HTR-8/SVneo (cell line): ENCODE measurements at regions not wholly inside any gene's neighbourhood (a gene's known extent, or its start where the extent isn't known, plus 50 kb on each side); places are given as distances from the start of the nearest gene placed in this dataset.

Source experiments
- DNase-seq: peaks from one replicate; pipeline ENCODE4 v3.0.0; 2011; ENCODE audit warnings: low spot score, mixed read lengths; ENCODE audit not compliant: insufficient read length
- FAIRE-seq: peaks from 2 replicates; lab custom pipeline; 2011; peaks lifted over from hg19 to GRCh38; lab: Jason Lieb, UNC

DNA sequence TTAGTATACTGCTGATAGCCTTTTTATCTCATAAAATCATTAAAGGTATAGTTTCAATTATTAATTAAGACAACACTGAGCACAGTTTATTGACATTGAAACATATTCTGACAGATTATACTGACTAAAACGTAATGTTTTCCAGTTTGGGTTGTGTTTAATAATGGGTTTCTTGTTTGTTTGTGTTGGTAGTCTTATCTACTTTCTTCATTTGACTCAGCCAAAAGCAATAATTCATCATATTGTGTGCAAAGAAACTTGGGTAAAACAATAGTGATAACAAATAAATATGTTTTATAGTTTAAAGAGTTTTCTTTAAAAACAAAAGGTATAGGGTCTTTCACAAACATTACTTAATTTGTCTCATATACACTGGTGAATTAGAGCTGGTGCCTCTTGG is 629.2 kb upstream of the AGTR1 start:
- DNase-seq (no peak), FAIRE-seq (no peak)

DNA sequence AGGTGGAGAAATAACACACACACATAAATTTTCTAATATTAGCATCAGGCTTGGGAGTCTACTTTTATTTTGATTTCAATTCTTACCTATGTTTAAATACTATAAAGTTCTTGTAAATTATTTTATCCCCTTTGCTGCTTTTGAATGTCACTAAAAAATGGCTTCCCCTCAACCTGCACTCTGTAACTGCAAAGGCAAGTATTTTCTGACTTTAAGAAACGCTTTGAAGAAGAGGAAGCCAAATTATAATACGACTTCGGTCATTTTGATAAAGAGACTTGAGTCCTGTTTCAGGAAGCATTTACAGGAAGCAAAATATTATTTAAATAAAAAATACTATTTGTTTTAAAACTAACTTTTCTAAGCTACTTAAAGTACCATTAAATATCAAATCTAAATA is 627.7 kb upstream of the AGTR1 start:
- DNase-seq: no peak
- FAIRE-seq: no peak

DNA sequence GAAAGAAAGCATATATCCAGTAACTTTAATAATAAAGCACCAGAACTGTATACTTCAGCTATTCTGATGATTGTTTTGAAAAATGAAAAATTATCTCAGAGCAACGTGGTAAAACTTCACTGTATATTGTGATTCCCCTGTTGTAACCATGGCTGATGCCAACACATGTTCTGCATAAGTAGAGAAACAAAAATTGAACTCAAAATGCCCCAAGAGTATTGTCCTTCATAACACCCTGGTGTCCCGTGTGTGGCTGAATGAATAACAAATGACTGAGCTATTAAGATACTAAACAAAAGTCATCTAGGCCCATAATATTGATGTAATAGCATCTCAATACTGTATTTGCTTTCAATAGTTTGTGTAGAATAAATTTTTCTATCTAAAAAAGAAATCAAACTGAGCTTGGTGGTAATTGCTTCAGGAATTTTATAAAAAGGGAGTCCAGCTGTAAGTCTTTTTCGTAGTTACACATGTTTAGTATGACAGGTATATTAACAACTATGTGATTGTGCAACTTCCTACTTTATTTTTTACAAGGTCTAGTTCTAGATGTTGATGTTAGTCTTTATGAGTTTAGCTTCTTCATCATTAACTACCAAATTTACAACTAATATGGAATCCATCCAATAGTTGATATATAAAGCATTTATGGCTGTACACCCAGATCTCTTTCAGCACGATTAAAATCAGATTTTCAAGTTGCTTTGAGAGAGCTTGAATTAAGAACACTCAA is 623.8 kb upstream of the AGTR1 start:
- no peak for DNase-seq
- FAIRE-seq: no peak

DNA sequence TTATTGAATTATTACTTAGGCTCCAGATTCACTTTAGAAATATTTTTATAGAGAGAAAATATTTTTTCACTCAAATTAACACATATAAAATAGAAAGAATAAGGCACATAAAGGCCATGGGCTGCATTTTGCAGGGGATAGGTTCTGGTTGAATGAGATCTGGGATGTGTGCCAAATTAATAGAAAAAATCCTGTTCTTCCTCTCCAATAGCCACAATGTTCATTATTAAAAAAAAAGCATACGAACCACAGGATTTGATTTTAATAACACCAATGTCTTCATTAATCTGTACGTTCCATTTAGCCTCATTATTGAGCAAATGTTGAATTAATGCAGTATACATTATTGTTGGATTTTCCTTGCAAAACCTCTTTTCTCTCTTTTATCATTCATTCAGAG is 622.8 kb upstream of the AGTR1 start:
- no peak for DNase-seq
- FAIRE-seq: no peak

DNA sequence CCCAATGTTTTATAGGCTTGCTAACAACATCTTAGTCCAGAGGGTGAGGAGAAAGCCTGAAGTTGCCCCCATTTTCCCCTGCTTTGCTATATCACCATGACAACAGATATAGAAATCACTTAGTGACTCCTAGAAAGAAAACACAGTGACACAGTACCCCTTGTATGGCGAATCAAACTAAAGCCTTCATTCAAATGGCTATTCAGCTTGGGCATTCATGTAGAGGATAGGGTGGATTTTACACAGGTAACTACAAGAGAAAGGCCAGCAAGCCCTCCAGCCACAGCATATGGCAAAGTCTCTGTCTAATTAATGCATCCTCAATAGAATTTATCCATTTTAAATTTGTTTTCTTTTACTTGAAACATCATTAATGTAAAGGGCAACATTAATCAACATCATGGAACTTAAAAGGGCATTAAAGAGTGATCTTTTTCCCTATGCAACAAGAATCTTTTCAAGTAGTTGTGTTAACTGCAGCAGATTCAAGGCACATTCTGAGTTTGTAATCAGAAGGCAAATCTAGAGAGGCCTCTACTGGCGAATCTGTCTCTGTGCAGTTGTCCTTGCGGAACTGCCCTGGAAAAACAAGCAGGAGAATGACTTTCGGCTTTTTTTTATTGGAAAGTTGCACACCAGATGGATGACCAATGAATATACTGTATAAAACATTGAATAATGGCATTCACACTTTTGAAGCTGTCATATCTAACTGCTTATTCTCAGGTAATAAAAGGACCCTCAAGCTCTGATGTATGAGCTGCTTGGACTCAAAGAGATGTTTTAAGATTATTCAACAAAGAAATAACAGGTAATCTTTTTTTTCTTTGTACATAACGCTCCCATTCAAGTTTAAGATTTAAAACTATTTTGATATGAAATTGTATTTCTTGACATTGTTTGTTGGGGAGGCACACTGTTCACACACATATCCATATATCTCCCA is 621.7 kb upstream of the AGTR1 start:
- DNase-seq: peak; percentile 15
- FAIRE-seq: no peak

DNA sequence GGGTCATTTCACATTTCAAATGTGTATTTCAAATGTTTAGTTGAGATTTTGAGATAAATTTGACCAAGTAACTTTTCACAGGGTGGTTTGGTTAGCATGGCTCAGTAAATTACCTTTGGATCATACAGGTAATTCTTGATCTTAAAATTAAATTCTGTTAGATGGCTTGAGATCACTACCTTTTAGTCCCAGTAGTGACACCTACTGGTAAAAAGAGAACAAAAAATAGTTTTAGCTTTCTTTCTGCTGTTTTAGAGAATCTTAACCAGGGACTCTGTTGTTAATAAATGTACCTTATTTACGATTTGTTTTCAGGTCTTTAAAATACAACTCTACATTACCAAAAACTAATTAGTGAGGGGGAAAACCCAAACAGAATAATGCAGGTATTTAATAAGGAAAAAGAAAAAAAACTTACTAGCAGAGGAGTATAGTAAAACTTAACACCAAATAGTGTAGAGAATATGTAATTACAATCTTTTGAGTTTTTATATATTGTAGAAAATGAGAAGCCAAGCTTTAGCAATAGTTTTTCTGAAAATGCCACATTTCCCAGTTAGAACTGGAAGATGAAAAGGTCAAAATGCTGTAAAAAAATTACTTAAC is 620.3 kb upstream of the AGTR1 start:
- FAIRE-seq (no peak), DNase-seq (peak; percentile 5)

DNA sequence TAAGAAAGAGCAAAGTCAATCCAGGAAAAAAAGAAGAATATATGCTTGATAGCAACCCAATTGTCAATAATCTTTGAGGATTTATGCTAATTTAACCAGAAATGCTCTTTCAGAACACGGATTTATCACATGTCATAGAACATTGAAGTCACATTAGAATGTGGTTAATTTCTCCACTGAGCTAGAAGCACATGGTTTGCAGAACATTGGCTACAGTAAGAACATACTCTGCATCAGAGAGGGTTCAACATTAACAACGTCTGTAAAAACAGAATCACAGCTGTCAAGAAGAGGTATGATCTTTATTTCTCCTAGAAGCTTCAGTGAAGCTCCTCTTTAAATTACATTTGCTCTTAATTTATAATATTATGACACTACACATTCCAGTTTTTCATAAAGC is 619.7 kb upstream of the AGTR1 start:
- DNase-seq (no peak), FAIRE-seq (no peak)

DNA sequence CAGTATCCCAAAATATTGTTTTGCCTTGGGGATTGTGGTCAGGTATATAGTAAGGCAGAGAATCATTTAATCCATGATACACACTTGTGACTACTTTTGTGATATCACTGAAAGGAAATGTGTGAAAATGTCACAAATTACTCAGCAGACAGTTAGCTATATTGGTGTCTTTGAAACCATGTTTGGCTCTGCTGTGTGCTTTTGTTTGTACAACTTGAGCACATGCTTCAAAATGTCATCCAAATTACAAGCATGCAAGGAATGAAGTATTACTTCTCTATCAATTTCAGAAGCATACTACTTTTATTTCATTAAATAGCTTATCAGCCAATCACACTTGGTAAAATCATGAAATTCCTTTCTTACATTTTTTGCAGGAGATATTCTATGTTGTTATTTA is 619.0 kb upstream of the AGTR1 start:
- DNase-seq: no peak

DNA sequence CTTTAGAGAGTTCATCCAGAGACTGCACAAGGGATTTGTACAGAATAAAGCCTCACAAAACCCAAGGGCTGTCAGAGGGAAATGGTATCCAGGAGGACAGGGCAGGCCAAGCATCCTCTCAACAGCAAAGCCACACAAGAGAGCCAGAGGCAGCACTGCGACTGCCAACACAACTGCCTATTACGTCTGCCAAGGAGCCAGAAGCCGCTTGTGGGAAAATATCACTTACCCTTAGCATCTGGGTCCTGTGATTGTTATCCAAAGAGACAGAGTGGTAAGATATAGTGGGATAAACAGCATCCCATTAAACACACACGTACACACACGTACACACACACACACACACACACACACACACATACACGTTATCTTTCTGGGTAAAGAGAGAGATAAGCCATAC is 618.3 kb upstream of the AGTR1 start:
- no peak for DNase-seq
- no peak for FAIRE-seq

More for the DNA sequence above, 619.0 kb upstream of the AGTR1 start:
- no peak for FAIRE-seq

DNA sequence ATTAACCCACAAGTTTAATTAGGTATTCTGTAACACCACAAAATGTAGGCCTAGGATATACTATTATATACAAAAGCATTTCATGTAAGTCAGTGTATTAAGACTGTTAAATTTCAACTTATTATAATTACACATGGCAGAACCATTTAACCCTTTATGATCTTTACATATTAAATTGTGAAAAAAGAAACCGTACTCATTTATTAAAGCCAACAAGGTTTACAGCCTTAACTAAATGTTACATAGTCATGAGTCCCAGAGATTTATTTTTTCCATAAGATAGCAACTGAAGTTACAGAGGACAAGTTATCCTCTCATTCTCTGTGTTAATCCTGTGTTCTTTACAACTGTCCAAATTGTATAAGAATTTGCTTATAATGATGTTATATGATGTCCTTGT is 615.8 kb upstream of the AGTR1 start:
- DNase-seq: no peak
- FAIRE-seq: no peak

DNA sequence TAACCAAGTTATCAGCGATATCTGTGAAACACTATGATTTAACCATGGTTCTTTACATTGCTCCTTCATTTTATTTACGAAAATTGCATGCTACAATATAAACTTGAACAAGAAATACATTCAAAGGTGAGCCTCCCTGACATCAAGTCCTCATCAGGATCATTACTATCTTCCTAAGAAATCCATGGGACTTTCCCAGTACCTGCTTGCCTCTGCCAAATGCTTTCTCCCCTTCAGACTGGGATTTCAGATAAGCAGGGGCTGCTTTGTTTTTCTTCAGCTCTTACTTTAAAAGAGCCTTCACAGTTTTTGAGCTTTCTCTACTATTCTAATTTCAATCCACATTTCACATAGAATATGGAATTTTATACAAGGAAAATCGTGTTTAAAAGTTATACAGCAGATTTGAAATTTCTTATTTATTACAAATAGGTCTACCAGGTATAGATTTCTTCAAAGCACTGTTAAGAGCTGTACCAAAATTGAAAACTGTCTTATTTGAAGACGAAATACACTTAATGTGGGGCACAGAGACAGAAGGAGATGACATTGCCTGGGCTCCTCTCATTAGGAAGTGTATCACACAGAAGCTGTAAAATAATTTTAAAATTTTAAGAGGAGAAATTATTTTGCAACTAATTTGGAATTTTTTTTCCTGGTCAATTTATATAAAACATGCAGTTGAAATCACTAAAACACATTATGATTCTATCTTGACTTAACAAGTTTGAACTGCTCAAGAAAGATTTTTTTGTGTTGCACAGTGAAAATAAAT is 615.0 kb upstream of the AGTR1 start:
- DNase-seq (no peak), FAIRE-seq (no peak)

DNA sequence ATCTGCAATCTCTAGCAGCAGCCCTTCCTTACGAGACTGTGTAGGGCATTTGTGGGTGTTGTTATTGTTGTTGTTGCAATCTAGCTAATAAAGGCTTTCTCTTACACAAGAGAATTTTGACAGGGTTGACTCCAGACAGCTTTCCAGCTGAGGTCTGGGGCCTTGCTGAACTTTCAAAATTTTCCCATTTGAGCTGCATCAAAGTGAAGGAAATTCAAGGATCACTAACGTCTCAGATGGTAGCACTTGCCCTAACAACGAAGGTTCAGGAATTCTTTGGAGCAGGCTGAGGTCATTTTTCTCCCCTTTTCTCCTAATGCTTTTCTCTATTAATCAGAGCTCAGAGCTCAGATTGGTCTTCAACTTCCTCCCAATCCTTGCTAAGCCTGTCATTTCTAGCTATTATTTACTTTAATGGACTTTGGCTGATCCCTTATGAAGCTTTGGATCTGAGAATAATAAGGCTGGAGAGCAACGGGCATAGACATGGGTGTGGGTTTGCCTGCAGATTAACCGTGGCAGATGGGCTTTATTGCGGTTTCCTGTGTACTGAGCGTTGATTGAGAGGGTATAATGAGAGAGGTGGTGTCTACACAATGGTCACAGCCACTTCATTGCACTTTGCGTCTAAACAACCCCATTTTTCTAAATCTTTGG is 614.0 kb upstream of the AGTR1 start:
- FAIRE-seq: no peak
- no peak for DNase-seq

DNA sequence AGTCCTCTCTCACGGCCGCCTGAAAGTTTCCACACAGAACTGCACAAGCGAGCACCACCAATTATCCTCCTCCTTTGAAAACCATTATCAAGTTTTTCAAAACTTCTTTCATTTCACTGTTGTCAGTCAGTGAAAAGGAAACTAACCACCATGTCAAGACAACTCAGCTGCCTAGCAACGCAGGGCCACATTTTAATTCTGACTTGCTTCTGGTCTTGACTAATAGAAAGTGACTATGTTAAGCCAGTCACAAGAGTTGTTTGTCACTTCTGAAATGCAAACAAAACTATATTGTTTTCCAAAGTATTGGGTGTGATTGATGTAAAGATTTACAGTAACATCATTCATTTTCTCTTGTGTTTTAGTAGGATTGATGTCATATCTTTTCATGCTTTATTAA is 612.8 kb upstream of the AGTR1 start:
- no peak for FAIRE-seq
- no peak for DNase-seq

DNA sequence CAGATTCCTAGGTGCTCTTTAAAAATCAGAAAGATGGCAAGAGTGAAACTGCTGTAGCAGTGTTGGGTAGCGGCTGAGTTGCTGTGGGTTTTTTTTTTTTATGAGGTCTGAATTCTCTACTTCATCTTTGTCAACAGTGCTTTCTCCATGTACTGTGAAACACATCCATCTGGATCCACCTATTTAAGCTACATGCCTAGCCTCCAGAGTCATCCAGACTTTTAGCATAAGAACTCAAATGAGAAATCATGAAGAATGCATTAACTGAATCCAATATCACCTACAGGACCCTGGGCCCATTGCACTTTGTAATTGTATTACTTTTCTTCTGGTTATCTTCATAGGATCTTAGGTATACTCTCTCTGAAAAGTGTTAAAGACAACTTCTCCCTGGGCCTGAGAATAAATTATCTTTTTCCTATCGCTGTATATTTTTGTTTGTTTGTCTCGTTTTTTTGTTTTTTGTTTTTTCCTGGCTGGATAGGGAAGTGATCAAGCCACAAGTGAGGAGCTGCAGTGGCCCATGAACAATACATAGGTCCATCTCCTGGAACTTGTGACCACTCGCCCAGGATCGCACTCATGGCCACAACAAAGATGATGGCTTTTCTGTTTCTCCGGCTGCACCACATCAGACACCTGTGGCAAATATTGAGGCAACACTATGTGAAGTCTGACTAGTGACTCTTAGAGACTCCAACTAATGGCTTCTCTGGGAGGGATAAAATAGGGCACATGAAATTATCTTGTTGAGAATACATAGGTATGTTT is 609.9 kb upstream of the AGTR1 start:
- FAIRE-seq: no peak
- no peak for DNase-seq

DNA sequence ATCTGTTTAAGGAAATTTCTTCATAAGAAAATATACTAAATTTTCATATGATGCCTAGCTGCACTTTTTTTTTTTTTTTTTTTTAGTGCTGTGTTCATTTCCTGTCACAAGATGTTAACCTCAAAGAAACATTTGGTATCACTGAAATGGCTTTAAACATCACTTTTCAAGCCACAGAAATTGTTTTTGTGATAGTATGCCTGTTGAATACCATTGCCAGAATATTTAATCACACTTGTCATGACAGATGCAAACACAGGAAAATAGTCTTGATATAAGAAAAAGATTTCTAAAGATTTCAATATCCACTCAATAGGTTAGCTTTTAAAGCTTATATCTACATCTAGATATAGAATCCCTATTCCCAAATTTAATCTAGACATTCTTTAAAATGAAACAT is 608.5 kb upstream of the AGTR1 start:
- DNase-seq (no peak), FAIRE-seq (no peak)

DNA sequence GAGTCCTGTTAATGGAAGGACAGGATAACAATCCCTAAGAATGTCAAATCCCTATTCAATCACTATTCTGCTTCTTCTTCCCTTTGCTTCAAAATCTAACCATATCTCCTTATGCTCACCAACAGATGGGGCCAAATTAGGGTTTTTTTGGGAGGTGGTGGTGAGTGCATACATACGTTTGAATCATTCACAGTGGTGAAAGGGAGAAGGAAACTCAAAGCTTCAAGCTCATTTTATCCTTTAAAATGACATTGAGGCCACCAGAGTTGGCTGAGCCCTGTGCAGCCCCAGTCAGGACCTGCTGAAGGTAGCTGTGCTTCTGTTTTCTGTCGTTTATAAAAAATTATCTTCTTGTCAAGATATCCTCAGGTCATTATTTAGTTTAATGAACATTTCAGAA is 607.5 kb upstream of the AGTR1 start:
- FAIRE-seq: no peak
- no peak for DNase-seq

DNA sequence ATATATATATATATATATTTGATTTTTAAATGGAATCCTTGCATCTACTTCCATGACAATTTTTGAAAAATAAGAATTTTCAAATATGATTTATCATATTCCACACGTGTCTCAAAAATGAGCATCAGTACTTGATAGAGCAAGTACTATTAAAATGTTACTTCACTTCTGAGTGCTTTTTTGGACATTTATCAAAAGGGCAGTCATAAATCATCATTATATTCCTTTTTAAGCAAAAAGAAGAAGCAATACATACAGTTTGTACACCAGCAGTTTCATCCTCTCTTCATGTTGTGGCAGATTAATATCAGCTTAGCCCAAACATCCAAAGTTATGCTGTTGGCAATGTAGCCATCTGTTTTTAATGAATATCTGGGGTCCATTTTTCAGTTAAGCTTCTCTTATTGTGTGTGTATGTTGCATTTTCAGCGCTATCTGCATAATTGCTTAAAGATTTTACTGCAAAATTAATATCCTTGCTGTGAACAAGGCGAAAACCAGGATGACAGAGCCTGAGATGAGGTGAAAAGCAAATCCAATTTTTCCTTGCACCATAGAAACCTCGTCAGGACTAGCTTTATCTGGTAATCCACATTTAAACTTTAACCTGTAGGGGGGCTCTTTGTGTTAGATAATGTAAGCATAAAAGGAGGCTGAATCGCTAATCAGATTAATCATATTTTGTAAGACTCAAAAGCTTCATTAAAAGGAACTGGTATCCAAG is 604.9 kb upstream of the AGTR1 start:
- no peak for FAIRE-seq
- DNase-seq: no peak

DNA sequence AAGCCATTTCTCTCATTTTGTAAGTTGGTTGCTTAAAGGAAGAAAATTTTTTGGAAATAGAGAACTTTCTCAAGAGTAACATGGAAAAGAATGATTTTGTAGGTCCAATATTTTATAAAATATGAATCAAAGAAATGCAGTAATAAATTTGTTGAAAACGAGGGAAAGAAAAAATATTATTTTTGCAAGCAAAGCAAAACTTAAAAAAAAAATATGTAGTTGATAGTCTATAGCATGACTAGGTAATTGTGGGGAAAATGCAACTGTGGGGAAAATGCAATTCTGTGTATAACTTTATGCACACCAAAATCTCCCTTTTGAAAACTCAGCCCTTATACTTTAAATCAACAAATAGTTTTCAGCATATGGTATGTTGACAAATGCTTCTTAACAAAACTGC is 604.0 kb upstream of the AGTR1 start:
- DNase-seq: no peak
- FAIRE-seq: no peak

DNA sequence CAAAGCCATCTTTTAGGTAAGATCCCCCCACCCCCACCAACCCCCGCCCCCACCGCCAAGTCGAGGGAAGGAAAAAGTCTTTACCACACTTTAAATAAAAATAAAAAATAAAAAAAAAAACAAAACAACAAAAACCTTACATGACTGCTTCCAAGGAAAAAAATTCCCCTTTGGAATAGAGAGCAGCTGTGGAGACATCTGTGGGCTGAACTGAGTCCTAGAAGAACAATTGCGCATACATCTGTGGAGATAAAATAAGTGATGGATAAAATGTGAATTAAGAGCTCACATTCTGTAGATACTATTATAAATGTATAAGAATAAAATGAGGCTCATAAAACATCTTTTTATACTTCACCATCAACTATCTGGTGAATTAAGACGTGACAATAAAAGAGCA is 601.7 kb upstream of the AGTR1 start:
- FAIRE-seq: no peak
- DNase-seq: no peak
